ENCODE measurements at regions not wholly inside any gene's neighbourhood (a gene's known extent, or its start where the extent isn't known, plus 50 kb on each side); places are given as distances from the start of the nearest gene placed in this dataset.

- Histone ChIP-seq H3K4me3 (no peak overlapping the region), H3K27me3 (no peaks in the 10 kb centered on the region), H3K4me1 (ENCODE audit: low read depth) (no peaks in the 10 kb centered on the region), H3K27ac (no peak overlapping the region), H3K9me3 (ENCODE audit: low read depth) (no peaks in the 10 kb centered on the region), H3K36me3 (no peaks in the 10 kb centered on the region)
- DNase-seq (ENCODE audit: low read depth in 1 of 2, low spot score in 1 of 2): no peak
- no peak for TF ChIP-seq CTCF (IDR thresholded peaks at IDR 0.05; ENCODE audit: low read depth, low read length)
Measured at GRCh38 chr9:108683245-108683644, 172.5 kb downstream of the ACTL7B start.

GRCh38 chr9:108681851-108682590 lies 173.8 kb downstream of the ACTL7B start:
- no peak overlapping the region for H3K4me3 ChIP-seq
- no peak overlapping the region for H3K27ac ChIP-seq
- no peaks in the 10 kb centered on the region for H3K36me3 ChIP-seq
- H3K9me3 ChIP-seq (ENCODE audit: low read depth): no peaks in the 10 kb centered on the region
- DNase-seq (ENCODE audit: low read depth in 1 of 2, low spot score in 1 of 2): no peak
- no peaks in the 10 kb centered on the region for H3K4me1 ChIP-seq (ENCODE audit: low read depth)
- no peaks in the 10 kb centered on the region for H3K27me3 ChIP-seq
- TF ChIP-seq CTCF (IDR thresholded peaks at IDR 0.05; ENCODE audit: low read depth, low read length): no peak

- H3K27ac ChIP-seq: no peak overlapping the region
- no peaks in the 10 kb centered on the region for H3K36me3 ChIP-seq
- H3K4me1 ChIP-seq (ENCODE audit: low read depth): no peaks in the 10 kb centered on the region
- no peak for TF ChIP-seq CTCF (IDR thresholded peaks at IDR 0.05; ENCODE audit: low read depth, low read length)
- no peaks in the 10 kb centered on the region for H3K9me3 ChIP-seq (ENCODE audit: low read depth)
- H3K4me3 ChIP-seq: no peak overlapping the region
- H3K27me3 ChIP-seq: no peaks in the 10 kb centered on the region
- no peak for DNase-seq (ENCODE audit: low read depth in 1 of 2, low spot score in 1 of 2)
Measured at GRCh38 chr9:108680946-108681345, 174.8 kb downstream of the ACTL7B start.

- Histone ChIP-seq H3K27ac (no peak overlapping the region), H3K4me1 (ENCODE audit: low read depth) (no peaks in the 10 kb centered on the region), H3K9me3 (ENCODE audit: low read depth) (no peaks in the 10 kb centered on the region), H3K36me3 (no peaks in the 10 kb centered on the region), H3K27me3 (peaks cover 16% of the 10 kb centered on the region), H3K4me3 (no peak overlapping the region)
- DNase-seq (ENCODE audit: low read depth in 1 of 2, low spot score in 1 of 2): no peak
- no peak for TF ChIP-seq CTCF (IDR thresholded peaks at IDR 0.05; ENCODE audit: low read depth, low read length)
Measured at GRCh38 chr9:108677776-108678175, 178.0 kb downstream of the ACTL7B start.

GRCh38 chr9:108676355-108676754 lies 179.4 kb downstream of the ACTL7B start:
- no peak overlapping the region for H3K27ac ChIP-seq
- H3K27me3 ChIP-seq: peaks cover 26% of the 10 kb centered on the region
- no peak for DNase-seq (ENCODE audit: low read depth in 1 of 2, low spot score in 1 of 2)
- H3K4me1 ChIP-seq (ENCODE audit: low read depth): no peaks in the 10 kb centered on the region
- H3K36me3 ChIP-seq: no peaks in the 10 kb centered on the region
- H3K4me3 ChIP-seq: no peak overlapping the region
- TF ChIP-seq CTCF (IDR thresholded peaks at IDR 0.05; ENCODE audit: low read depth, low read length): no peak
- no peaks in the 10 kb centered on the region for H3K9me3 ChIP-seq (ENCODE audit: low read depth)
